Peyer's patch (tissue), 4 donors: ENCODE measurements at regions not wholly inside any gene's neighbourhood (a gene's known extent, or its start where the extent isn't known, plus 50 kb on each side); places are given as distances from the start of the nearest gene placed in this dataset.

Experiments
- DNase-seq, 3 donors: peaks; one replicate each; pipeline ENCODE4 v3.0.0-alpha.2; 2017 to 2019
- H3K27ac ChIP-seq, 4 donors: fragments of 200-600 bp; sonication (generic); one replicate each; pipeline ENCODE4 v1.5.1; 2016 to 2019
- H3K27me3 ChIP-seq, 2 donors: fragments of 200-600 bp; sonication (generic); one replicate each; pipeline ENCODE4 v1.5.1; 2019
- H3K36me3 ChIP-seq, 3 donors: fragments of 200-600 bp; sonication (generic); one replicate each; pipeline ENCODE4 v1.5.1; 2016 to 2019
- H3K4me1 ChIP-seq, 4 donors: fragments of 200-600 bp; sonication (generic); one replicate each; pipeline ENCODE4 v1.5.1; 2016 to 2019
- H3K4me3 ChIP-seq, 4 donors: fragments of 200-600 bp; sonication (generic); 1 replicate in 3 of 4; 2 replicates in 1 of 4; pipeline ENCODE4 v1.5.1; 2016 to 2019; ENCODE audit warnings: mild to moderate bottlenecking in 1 of 4
- H3K9me3 ChIP-seq, 4 donors: fragments of 200-600 bp; sonication (generic); one replicate each; pipeline ENCODE4 v1.5.1; 2016 to 2019; ENCODE audit warnings: mild to moderate bottlenecking in 1 of 4
- CTCF ChIP-seq, 6 experiments: fragments of 450-650 bp in 4 of 6; fragments of 200-600 bp in 2 of 6; sonication (generic) in 1 of 6; IDR thresholded peaks; one replicate each; pipeline ENCODE4 v1.5.1; 2017 to 2019; ENCODE audit warnings: antibody characterized with exemption in 6 of 6, mild to moderate bottlenecking in 3 of 6, moderate library complexity in 1 of 6
- POLR2A ChIP-seq, 2 donors: fragments of 450-650 bp; IDR thresholded peaks; one replicate each; pipeline ENCODE4 v1.5.1; 2017; ENCODE audit warnings: antibody characterized with exemption in 2 of 2, mild to moderate bottlenecking in 2 of 2, moderate library complexity in 2 of 2

GRCh38 chr5:3140117-3140516 is 388.6 kb upstream of the IRX2 start:
- Histone ChIP-seq H3K4me1 (no peaks in the 10 kb centered on the region), H3K27me3 (no peaks in the 10 kb centered on the region), H3K9me3 (no peaks in the 10 kb centered on the region), H3K36me3 (no peaks in the 10 kb centered on the region), H3K4me3 (no peak overlapping the region), H3K27ac (no peak overlapping the region)
- TF ChIP-seq POLR2A (IDR thresholded peaks at IDR 0.05): no peak
- no peak for TF ChIP-seq CTCF (IDR thresholded peaks at IDR 0.05)
- DNase-seq: no peak

- no peaks in the 10 kb centered on the region for H3K36me3 ChIP-seq
- H3K27me3 ChIP-seq: no peaks in the 10 kb centered on the region
- no peak overlapping the region for H3K4me3 ChIP-seq
Measured at GRCh38 chr5:3139499-3139931, 388.0 kb upstream of the IRX2 start.

GRCh38 chr5:3131161-3131560 is 379.7 kb upstream of the IRX2 start:
- Histone ChIP-seq H3K4me1 (no peaks in the 10 kb centered on the region), H3K27ac (no peak overlapping the region), H3K9me3 (no peaks in the 10 kb centered on the region), H3K4me3 (no peak overlapping the region), H3K36me3 (no peaks in the 10 kb centered on the region), H3K27me3 (no peaks in the 10 kb centered on the region)
- TF ChIP-seq CTCF (IDR thresholded peaks at IDR 0.05) (no peak), POLR2A (IDR thresholded peaks at IDR 0.05) (no peak)
- DNase-seq: no peak

More at GRCh38 chr5:3139499-3139931, 388.0 kb upstream of the IRX2 start:
- Histone ChIP-seq H3K4me1 (no peaks in the 10 kb centered on the region), H3K27ac (no peak overlapping the region), H3K9me3 (no peaks in the 10 kb centered on the region)
- TF ChIP-seq POLR2A (IDR thresholded peaks at IDR 0.05): no peak
- no peak for TF ChIP-seq CTCF (IDR thresholded peaks at IDR 0.05)
- DNase-seq: no peak

- TF ChIP-seq CTCF (IDR thresholded peaks at IDR 0.05): no peak
- no peak for TF ChIP-seq POLR2A (IDR thresholded peaks at IDR 0.05)
- Histone ChIP-seq H3K27me3 (no peaks in the 10 kb centered on the region), H3K4me1 (no peaks in the 10 kb centered on the region), H3K27ac (no peak overlapping the region), H3K9me3 (no peaks in the 10 kb centered on the region), H3K4me3 (no peak overlapping the region), H3K36me3 (no peaks in the 10 kb centered on the region)
- DNase-seq: no peak
Measured at GRCh38 chr5:3129252-3129651, 377.8 kb upstream of the IRX2 start.

GRCh38 chr5:3127423-3127911 is 376.0 kb upstream of the IRX2 start:
- Histone ChIP-seq H3K4me1 (no peaks in the 10 kb centered on the region), H3K4me3 (no peak overlapping the region), H3K27ac (no peak overlapping the region), H3K27me3 (no peaks in the 10 kb centered on the region), H3K36me3 (no peaks in the 10 kb centered on the region), H3K9me3 (no peaks in the 10 kb centered on the region)
- TF ChIP-seq POLR2A (IDR thresholded peaks at IDR 0.05): no peak
- no peak for DNase-seq

- TF ChIP-seq CTCF (IDR thresholded peaks at IDR 0.05): no peak
- Histone ChIP-seq H3K27ac (no peak overlapping the region), H3K4me3 (no peak overlapping the region), H3K27me3 (no peaks in the 10 kb centered on the region), H3K36me3 (no peaks in the 10 kb centered on the region), H3K9me3 (no peaks in the 10 kb centered on the region), H3K4me1 (peaks cover 0 to 4% (median 0%) of the 10 kb centered on the region in 4 donors)
- DNase-seq: no peak
Measured at GRCh38 chr5:3126639-3127038, 375.2 kb upstream of the IRX2 start.
